HUDEP-2 (cell line): ENCODE measurements at regions not wholly inside any gene's neighbourhood (a gene's known extent, or its start where the extent isn't known, plus 50 kb on each side); places are given as distances from the start of the nearest gene placed in this dataset.

Experiments used
- DNase-seq, 76 experiments: peaks; one replicate each; lab custom pipeline; 2025; ENCODE audit not compliant: unreplicated experiment in 76 of 76; lab: John Stamatoyannopoulos, UW

GRCh38 chr18:25658476-25658875, 306.5 kb upstream of the ZNF521 start:
- no peak for DNase-seq

GRCh38 chr18:25651553-25651952, 299.6 kb upstream of the ZNF521 start:
- no peak for DNase-seq

- DNase-seq: no peak
Observed at GRCh38 chr18:25650201-25650941, 298.4 kb upstream of the ZNF521 start.

- DNase-seq: no peak
Observed at GRCh38 chr18:25648716-25649260, 296.8 kb upstream of the ZNF521 start.

GRCh38 chr18:25647404-25647803, 295.4 kb upstream of the ZNF521 start:
- no peak for DNase-seq

DNA sequence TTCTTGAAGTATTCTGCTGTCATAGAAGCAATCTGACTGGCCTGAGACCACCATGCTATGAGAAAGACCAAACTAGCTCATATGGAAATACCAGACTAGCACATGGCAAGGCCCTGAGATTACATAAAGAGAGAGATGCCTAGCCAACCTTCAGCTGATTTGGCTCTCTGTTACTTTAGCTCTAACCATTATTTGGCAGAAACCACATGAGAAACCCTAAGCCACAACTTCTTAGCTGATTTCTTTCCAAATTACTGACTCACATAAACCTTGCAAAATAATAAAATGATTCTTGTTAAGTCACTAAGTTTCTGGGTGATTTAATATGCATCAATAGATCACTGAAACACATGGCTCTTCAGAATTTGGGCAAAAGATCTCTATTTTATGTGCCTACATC, 295.0 kb upstream of the ZNF521 start:
- DNase-seq: no peak

DNA sequence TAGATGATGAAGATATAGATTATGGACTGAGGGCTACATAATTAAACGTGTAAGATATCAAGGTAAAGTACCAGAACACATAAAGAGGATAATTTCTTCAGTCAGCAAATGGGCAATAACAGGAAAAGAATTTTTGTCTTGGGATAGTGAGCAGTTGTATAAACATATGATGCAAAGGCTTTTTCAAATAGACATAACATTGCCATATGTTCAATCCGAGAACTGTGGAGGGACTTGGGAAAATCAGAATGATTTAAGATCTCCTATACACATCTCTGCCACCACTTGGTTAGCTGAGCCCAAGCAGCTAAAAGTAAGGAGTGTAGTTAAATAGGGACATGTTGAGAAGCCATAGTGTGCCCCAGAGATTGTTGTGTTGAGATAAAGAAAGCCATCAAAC, 287.6 kb upstream of the ZNF521 start:
- DNase-seq: no peak

- no peak for DNase-seq
Observed at GRCh38 chr18:25633563-25633962, 281.6 kb upstream of the ZNF521 start.

GRCh38 chr18:25630682-25631081, 278.7 kb upstream of the ZNF521 start:
- DNase-seq: no peak

GRCh38 chr18:25621682-25622081, 269.7 kb upstream of the ZNF521 start:
- no peak for DNase-seq

GRCh38 chr18:25621144-25621543, 269.2 kb upstream of the ZNF521 start:
- no peak for DNase-seq

- no peak for DNase-seq
Observed at GRCh38 chr18:25614168-25614567, 262.2 kb upstream of the ZNF521 start.

GRCh38 chr18:25612466-25612865, 260.5 kb upstream of the ZNF521 start:
- no peak for DNase-seq

- DNase-seq: no peak
Observed at GRCh38 chr18:25608091-25608490, 256.1 kb upstream of the ZNF521 start.

DNA sequence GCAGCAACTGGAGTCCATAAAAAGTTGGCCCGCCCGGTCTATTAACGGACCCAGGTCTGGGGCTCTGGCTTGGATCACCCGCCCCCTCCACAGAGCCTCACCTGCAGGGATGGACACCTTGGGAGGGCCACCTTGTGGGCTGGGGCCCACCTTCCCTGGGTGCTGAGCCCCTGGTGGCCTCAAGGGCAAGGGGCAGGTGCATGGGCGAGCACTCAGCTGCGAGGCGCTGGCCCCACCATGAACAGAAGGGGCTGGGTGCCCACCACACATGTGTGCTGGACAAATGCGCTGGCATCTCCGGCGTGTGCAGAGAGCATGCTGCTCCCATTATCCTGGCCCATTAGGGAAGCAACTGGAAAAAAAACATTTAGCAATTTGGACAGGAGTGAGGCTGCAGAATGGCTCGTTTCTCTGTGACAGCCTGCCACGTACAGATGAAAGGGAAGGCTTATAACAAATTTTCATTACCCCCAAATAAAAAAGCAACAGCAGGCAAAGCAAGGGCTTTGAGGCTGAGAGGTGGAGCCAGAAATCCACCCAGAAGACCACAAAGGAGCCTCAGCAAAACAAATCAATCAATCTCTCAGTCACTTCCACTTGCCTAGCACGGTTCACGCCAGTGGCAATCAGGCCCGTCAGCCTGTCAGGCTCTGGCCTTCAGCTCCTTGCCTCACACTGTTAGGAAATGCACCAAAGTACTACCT, 253.1 kb upstream of the ZNF521 start:
- no peak for DNase-seq

GRCh38 chr18:25604196-25604893, 252.4 kb upstream of the ZNF521 start:
- DNase-seq: no peak

DNA sequence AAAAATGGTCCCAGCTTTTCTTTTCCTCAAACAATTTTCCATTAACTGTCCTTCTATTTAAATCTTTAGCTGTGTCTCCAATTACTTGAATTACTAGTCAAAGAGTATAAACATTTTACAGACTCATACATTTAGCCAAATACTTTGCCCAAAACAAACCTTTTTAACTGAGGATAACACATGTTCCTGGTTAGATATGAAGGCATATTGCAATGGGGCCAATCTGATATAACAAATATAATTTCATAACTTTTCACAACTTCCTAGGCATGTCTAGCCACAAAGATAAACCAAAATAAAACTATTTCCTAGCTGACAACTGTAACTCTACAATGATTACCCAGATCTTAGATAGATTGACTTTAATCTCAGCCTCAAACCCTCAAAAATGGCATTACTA, 247.5 kb upstream of the ZNF521 start:
- DNase-seq: no peak

- DNase-seq: no peak
Observed at GRCh38 chr18:25597476-25597875, 245.5 kb upstream of the ZNF521 start.

DNA sequence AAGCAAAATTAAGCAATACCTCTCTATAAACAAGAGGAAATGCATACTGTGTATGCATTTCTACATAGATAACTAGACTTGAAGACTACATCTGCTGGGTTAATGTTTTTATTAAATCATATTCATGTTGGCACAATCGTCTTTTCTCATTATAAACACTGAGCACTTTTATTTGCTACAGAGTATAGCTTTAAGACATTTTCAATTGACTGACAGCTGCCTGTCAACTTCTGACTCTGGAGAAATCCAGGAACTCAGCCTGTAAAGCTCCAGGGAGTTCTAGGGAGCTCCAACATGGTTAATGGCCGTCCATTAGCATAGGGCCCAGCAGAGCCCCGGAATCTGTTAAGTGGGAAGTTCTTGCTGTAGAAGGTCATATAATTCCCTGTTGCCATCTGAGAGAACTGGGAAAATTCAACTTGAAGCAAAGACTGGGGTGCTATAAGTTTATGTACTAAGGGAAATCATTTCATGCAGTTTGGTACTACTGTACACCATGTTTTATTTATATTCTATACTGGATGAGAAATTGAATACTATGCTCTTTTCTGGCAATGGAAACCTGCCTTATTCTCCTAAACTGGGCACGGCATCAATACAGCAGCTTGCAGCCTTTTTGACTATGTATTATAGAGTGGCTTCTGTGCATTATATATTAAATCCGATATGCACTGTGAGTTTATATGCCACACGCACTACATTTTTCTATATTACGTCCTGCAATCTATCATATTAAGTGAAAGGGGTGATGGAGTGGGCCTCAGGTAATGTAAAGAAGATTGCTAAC, 243.5 kb upstream of the ZNF521 start:
- DNase-seq: no peak

GRCh38 chr18:25594351-25594750, 242.4 kb upstream of the ZNF521 start:
- no peak for DNase-seq
